ENCODE measurements at regions not wholly inside any gene's neighbourhood (a gene's known extent, or its start where the extent isn't known, plus 50 kb on each side); places are given as distances from the start of the nearest gene placed in this dataset.

DNA sequence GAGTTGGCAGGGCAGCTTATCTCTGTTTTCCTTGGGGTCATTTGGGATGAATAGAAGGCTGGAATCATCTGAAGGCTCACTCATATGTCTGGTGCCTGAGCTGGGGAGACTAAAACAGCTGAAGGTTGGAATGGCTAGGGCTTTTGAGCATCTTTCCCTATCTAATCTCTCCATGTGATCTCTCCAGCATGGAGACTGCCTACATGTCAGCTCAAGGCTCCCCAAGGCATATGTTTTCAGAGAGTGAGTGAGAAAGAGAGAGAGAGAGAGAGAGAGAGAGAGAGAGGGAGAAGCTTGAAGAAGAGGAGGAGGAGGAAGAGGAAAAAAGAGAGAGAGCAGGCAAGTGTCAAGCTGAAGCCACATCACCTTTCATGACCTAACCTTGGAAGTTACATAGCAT is 143.4 kb downstream of the EBLN2 start:
- Histone ChIP-seq H4K91ac (ENCODE audit: insufficient read depth, low read depth, low read length) (no peak overlapping the region), H2BK5ac (ENCODE audit: low read depth, low read length, poor library complexity, severe bottlenecking) (no peak overlapping the region), H2AFZ (replicated peaks; ENCODE audit: low read length, poor library complexity) (no peak overlapping the region), H2BK20ac (ENCODE audit: low read depth, low read length) (no peak overlapping the region), H3K9me1 (ENCODE audit: insufficient read depth, low read length) (no peaks in the 10 kb centered on the region), H4K8ac (ENCODE audit: low read depth in 2 of 2, low read length in 2 of 2) (no peak overlapping the region), H3K36me3 (ENCODE audit: control insufficient read depth, insufficient read depth, low read length) (no peaks in the 10 kb centered on the region), H3K23ac (ENCODE audit: low read depth, low read length) (no peak overlapping the region), H3K4me2 (ENCODE audit: low read depth, low read length) (no peak overlapping the region), H3K4me3 (ENCODE audit: insufficient read depth, low read depth, low read length) (no peak overlapping the region), H3K27me3 (ENCODE audit: control insufficient read depth, insufficient read depth, low read length) (no peaks in the 10 kb centered on the region), H3K4ac (ENCODE audit: low read depth, low read length) (no peak overlapping the region), H4K5ac (ENCODE audit: low read depth, low read length) (no peak overlapping the region), H3K56ac (ENCODE audit: extremely low read depth, insufficient read depth, low read length) (no peak overlapping the region), H2AK5ac (ENCODE audit: low read depth, low read length) (no peak overlapping the region), H2BK15ac (ENCODE audit: low read depth, low read length) (no peak overlapping the region), H3K14ac (replicated peaks; ENCODE audit: low read depth, low read length) (no peak overlapping the region), H3K27ac (ENCODE audit: insufficient read depth, low read length) (no peak overlapping the region), H3K18ac (ENCODE audit: low read depth, low read length) (no peak overlapping the region), H4K20me1 (ENCODE audit: insufficient read depth, low read length) (no peaks in the 10 kb centered on the region), H3K4me1 (ENCODE audit: control insufficient read depth, insufficient read depth, low read length) (no peaks in the 10 kb centered on the region), H2AK9ac (replicated peaks; ENCODE audit: low read depth, low read length, poor library complexity) (no peak overlapping the region), H2BK120ac (ENCODE audit: low read depth, low read length) (no peak overlapping the region), H3K79me1 (ENCODE audit: low read depth in 1 of 2, low read length in 2 of 2) (no peaks in the 10 kb centered on the region), H3K9ac (ENCODE audit: low read depth, low read length) (no peak overlapping the region), H3K9me3 (ENCODE audit: control insufficient read depth, insufficient read depth, low read length) (no peaks in the 10 kb centered on the region)
- TF ChIP-seq POLR2A (IDR thresholded peaks at IDR 0.05; ENCODE audit: low read depth, low read length): no peak
- no peak for TF ChIP-seq RAD21 (IDR thresholded peaks at IDR 0.05; ENCODE audit: low read length)
- TF ChIP-seq, protein P1, sequence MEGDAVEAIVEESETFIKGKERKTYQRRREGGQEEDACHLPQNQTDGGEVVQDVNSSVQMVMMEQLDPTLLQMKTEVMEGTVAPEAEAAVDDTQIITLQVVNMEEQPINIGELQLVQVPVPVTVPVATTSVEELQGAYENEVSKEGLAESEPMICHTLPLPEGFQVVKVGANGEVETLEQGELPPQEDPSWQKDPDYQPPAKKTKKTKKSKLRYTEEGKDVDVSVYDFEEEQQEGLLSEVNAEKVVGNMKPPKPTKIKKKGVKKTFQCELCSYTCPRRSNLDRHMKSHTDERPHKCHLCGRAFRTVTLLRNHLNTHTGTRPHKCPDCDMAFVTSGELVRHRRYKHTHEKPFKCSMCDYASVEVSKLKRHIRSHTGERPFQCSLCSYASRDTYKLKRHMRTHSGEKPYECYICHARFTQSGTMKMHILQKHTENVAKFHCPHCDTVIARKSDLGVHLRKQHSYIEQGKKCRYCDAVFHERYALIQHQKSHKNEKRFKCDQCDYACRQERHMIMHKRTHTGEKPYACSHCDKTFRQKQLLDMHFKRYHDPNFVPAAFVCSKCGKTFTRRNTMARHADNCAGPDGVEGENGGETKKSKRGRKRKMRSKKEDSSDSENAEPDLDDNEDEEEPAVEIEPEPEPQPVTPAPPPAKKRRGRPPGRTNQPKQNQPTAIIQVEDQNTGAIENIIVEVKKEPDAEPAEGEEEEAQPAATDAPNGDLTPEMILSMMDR (conservative IDR thresholded peaks at IDR 0.05; ENCODE audit: low read depth, low read length): no peak
- no peak for TF ChIP-seq MAZ (IDR thresholded peaks at IDR 0.05; ENCODE audit: borderline replicate concordance, low read depth, low read length)
- TF ChIP-seq CEBPB (IDR thresholded peaks at IDR 0.05; ENCODE audit: low read depth, low read length): no peak
- no peak for TF ChIP-seq MAFK (IDR thresholded peaks at IDR 0.05; ENCODE audit: low read depth, low read length)
- no peak for TF ChIP-seq FOS (IDR thresholded peaks at IDR 0.05; ENCODE audit: low read depth, low read length)
- no peak for TF ChIP-seq BHLHE40 (IDR thresholded peaks at IDR 0.05; ENCODE audit: low read depth, low read length)
- TF ChIP-seq, protein P2, sequence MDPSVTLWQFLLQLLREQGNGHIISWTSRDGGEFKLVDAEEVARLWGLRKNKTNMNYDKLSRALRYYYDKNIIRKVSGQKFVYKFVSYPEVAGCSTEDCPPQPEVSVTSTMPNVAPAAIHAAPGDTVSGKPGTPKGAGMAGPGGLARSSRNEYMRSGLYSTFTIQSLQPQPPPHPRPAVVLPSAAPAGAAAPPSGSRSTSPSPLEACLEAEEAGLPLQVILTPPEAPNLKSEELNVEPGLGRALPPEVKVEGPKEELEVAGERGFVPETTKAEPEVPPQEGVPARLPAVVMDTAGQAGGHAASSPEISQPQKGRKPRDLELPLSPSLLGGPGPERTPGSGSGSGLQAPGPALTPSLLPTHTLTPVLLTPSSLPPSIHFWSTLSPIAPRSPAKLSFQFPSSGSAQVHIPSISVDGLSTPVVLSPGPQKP (IDR thresholded peaks at IDR 0.05; ENCODE audit: borderline replicate concordance, low read depth, low read length): no peak
- no peak for TF ChIP-seq RCOR1 (IDR thresholded peaks at IDR 0.05; ENCODE audit: insufficient replicate concordance, low read length)
- TF ChIP-seq NFE2L2 (IDR thresholded peaks at IDR 0.05; ENCODE audit: low read depth, low read length): no peak
- TF ChIP-seq CHD1 (IDR thresholded peaks at IDR 0.05; ENCODE audit: low read depth, low read length): no peak
- TF ChIP-seq RFX5 (IDR thresholded peaks at IDR 0.05; ENCODE audit: low read depth, low read length): no peak
- TF ChIP-seq MXI1 (IDR thresholded peaks at IDR 0.05; ENCODE audit: borderline replicate concordance, low read depth, low read length): no peak
- TF ChIP-seq SMC3 (IDR thresholded peaks at IDR 0.05; ENCODE audit: low read depth, low read length): no peak
- TF ChIP-seq, protein P3, sequence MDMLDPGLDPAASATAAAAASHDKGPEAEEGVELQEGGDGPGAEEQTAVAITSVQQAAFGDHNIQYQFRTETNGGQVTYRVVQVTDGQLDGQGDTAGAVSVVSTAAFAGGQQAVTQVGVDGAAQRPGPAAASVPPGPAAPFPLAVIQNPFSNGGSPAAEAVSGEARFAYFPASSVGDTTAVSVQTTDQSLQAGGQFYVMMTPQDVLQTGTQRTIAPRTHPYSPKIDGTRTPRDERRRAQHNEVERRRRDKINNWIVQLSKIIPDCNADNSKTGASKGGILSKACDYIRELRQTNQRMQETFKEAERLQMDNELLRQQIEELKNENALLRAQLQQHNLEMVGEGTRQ (IDR thresholded peaks at IDR 0.05; ENCODE audit: low read depth, low read length): no peak
- intact Hi-C loops (cut with micrococcal nuclease): no loop called here
- DNase-seq (no peak), ATAC-seq (ENCODE audit: low read depth) (no peak)
- BruUV-seq (replicated peaks): no TSS peak
- in situ Hi-C loops (cut with MboI; ENCODE audit: low sequenced_read_pairs): no loop called here
- dilution Hi-C loops (cut with HindIII; ENCODE audit: low sequenced_read_pairs, unreplicated experiment): no loop called here
- ChIA-PET POLR2A (ENCODE audit: unreplicated experiment) (no interaction called here), CTCF (no interaction called here)
